Stomach (tissue), 8 donors: ENCODE measurements at regions not wholly inside any gene's neighbourhood (a gene's known extent, or its start where the extent isn't known, plus 50 kb on each side); places are given as distances from the start of the nearest gene placed in this dataset.
A peak's percentile ranks its signal among the peaks of the same experiment; 100 is the strongest.

Experiments
- DNase-seq, 2 donors: peaks; one replicate each; pipeline versions ENCODE4 v3.0.0 to v3.0.0-alpha.2; 2013 to 2019
- H3K27ac ChIP-seq, 5 donors: fragments of 200-600 bp in 4 of 5; sonication (generic) in 4 of 5; one replicate each; pipeline ENCODE4 v1.5.1; 2013 to 2019; ENCODE audit warnings: mild to moderate bottlenecking in 1 of 5, moderate library complexity in 1 of 5
- H3K27me3 ChIP-seq, 3 donors: fragments of 200-600 bp; sonication (generic); one replicate each; pipeline ENCODE4 v1.5.1; 2017 to 2019; ENCODE audit warnings: mixed run types in 1 of 3
- H3K36me3 ChIP-seq, 4 donors: fragments of 200-600 bp; sonication (generic); 1 replicate in 3 of 4; 2 replicates in 1 of 4; pipeline ENCODE4 v1.5.1; 2016 to 2019
- H3K4me1 ChIP-seq, 4 donors: fragments of 200-600 bp; sonication (generic); one replicate each; pipeline ENCODE4 v1.5.1; 2016 to 2019
- H3K4me3 ChIP-seq, 4 donors: fragments of 200-600 bp; sonication (generic) in 3 of 4; one replicate each; pipeline ENCODE4 v1.5.1; 2016 to 2019; ENCODE audit warnings: mild to moderate bottlenecking in 1 of 4
- H3K9me3 ChIP-seq, 4 donors: fragments of 200-600 bp; sonication (generic); one replicate each; pipeline ENCODE4 v1.5.1; 2016 to 2019
- EP300 ChIP-seq: sonication (generic); formaldehyde crosslinking; IDR thresholded peaks from one replicate; pipeline ENCODE4 v1.6.1; 2017; ENCODE audit warnings: antibody characterized with exemption
- POLR2A ChIP-seq, 4 donors: fragments of 450-650 bp; IDR thresholded peaks; one replicate each; pipeline ENCODE4 v1.6.1; 2016; ENCODE audit warnings: antibody characterized with exemption in 4 of 4, control low read depth in 2 of 4, mild to moderate bottlenecking in 1 of 4, moderate library complexity in 1 of 4
- POLR2AphosphoS5 ChIP-seq, 3 donors: sonication (generic); formaldehyde crosslinking; IDR thresholded peaks; one replicate each; pipeline ENCODE4 v1.6.1; 2016; ENCODE audit warnings: antibody characterized with exemption in 3 of 3
- WGBS, 5 donors: extraction: QIAGEN DNeasy Blood & Tissue Kit in 3 of 5; methylation state at CpG; one replicate each; pipeline versions ENCODE4 v1.1.5 to v1.1.7; 2013 to 2018; 5-methylcytosine and 5-hydroxymethylcytosine counted together
- intact Hi-C: fragments of 100-400 bp; cut with DNase I; formaldehyde crosslinking; loops from one replicate; pipeline ENCODE4 v1.15.1; 2023; ENCODE audit warnings: low total_unique reads
- TF ChIP-seq, protein P1 (sequence below), 7 experiments: fragments of 450-650 bp in 4 of 7; fragments of 200-600 bp in 3 of 7; sonication (generic) in 3 of 7; IDR thresholded peaks; one replicate each; pipeline ENCODE4 v1.5.1; 2016 to 2019; ENCODE audit warnings: antibody characterized with exemption in 7 of 7, control low read depth in 2 of 7, mild to moderate bottlenecking in 1 of 7
- donor health status: healthy with polysubstance abuse.
- donor health status: Bipolar disorder and iron deficiency.
- donor health status: healthy.

DNA sequence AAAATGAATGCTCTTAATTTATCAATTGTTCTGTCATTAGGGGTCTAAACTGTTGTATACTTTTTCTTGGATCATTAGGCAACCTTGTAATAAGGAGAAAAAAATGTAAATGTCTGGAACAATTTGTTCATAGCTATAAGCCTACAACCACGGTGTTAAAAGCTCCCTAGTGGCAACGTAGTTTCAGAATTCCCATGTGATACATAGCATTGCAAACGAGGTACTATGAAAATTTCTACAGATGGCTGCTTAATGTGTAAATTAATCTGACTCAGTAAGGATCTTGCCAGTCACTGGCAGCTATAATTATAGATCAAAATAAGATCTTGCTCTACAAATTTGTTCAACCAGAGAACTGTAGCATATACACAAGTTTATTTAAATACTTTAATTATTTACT lies 304.1 kb upstream of the ADGRL4 start:
- Histone ChIP-seq H3K36me3 (no peaks in the 10 kb centered on the region), H3K27ac (no peak overlapping the region), H3K4me3 (no peak overlapping the region), H3K27me3 (no peaks in the 10 kb centered on the region), H3K4me1 (no peaks in the 10 kb centered on the region), H3K9me3 (no peaks in the 10 kb centered on the region)
- WGBS, 5 donors: 50 to 66% (median 65%) methylated on average over 3 of the region's 3 CpGs
- DNase-seq: no peak
- intact Hi-C loops: no loop called here
- TF ChIP-seq, protein P1, sequence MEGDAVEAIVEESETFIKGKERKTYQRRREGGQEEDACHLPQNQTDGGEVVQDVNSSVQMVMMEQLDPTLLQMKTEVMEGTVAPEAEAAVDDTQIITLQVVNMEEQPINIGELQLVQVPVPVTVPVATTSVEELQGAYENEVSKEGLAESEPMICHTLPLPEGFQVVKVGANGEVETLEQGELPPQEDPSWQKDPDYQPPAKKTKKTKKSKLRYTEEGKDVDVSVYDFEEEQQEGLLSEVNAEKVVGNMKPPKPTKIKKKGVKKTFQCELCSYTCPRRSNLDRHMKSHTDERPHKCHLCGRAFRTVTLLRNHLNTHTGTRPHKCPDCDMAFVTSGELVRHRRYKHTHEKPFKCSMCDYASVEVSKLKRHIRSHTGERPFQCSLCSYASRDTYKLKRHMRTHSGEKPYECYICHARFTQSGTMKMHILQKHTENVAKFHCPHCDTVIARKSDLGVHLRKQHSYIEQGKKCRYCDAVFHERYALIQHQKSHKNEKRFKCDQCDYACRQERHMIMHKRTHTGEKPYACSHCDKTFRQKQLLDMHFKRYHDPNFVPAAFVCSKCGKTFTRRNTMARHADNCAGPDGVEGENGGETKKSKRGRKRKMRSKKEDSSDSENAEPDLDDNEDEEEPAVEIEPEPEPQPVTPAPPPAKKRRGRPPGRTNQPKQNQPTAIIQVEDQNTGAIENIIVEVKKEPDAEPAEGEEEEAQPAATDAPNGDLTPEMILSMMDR (IDR thresholded peaks at IDR 0.05): no peak
- TF ChIP-seq EP300: no peak
- TF ChIP-seq POLR2A (IDR thresholded peaks at IDR 0.05): no peak
- no peak for TF ChIP-seq POLR2AphosphoS5 (IDR thresholded peaks at IDR 0.05)

DNA sequence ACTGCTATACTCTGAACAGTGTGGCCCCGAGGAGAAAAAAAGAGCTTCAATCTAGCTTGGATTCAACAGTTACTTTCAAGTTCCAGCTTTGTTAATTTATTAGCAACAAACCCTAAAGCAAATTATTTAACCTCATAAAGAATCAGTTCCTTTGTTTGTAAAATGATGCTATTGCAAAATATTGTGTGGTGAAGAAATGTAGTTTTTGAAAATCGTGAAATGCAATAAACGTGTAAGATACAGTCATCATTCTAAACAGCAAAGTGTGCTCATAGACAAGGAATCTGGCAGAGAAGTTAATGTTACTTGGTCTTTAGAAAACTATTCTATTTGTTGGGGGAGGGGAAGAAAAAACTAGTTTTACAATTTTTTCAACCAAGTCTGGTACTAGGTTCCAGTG lies 297.6 kb upstream of the ADGRL4 start:
- TF ChIP-seq POLR2AphosphoS5 (IDR thresholded peaks at IDR 0.05) (no peak), EP300 (no peak)
- TF ChIP-seq, protein P1 (IDR thresholded peaks at IDR 0.05): no peak
- no peaks in the 10 kb centered on the region for H3K9me3 ChIP-seq
- no peak for DNase-seq
- intact Hi-C loops: no loop called here
- H3K27ac ChIP-seq: no peak overlapping the region
- 78 to 85% (median 81%) methylated on average over 3 of the region's 3 CpGs for WGBS, 5 donors
- no peak overlapping the region for H3K4me3 ChIP-seq
- no peaks in the 10 kb centered on the region for H3K4me1 ChIP-seq
- H3K36me3 ChIP-seq: no peaks in the 10 kb centered on the region
- no peaks in the 10 kb centered on the region for H3K27me3 ChIP-seq

DNA sequence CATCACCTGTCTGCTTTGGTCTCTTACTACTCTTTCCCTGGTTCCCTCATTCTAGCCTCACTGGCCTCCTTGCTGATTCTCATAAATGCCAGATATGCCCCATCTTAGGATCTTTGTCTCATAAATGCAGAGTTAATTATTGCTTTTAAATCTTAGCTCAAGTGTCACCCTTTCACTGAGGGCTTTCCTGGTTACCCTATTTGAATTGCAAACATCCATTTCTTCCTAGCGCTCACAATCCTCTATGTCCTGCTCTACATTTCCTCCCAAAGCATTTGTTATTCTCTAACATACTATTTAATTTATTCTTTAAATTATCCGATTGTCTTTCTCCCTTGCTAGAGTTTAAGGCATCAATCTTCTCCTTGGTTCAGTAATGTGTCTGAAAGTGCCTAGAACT lies 296.5 kb upstream of the ADGRL4 start:
- 91 to 98% (median 95%) methylated on average over 2 of the region's 2 CpGs for WGBS, 5 donors
- TF ChIP-seq POLR2AphosphoS5 (IDR thresholded peaks at IDR 0.05): no peak
- TF ChIP-seq EP300: no peak
- TF ChIP-seq, protein P1 (IDR thresholded peaks at IDR 0.05): no peak
- no peak for TF ChIP-seq POLR2A (IDR thresholded peaks at IDR 0.05)
- Histone ChIP-seq H3K4me3 (no peak overlapping the region), H3K27me3 (no peaks in the 10 kb centered on the region), H3K36me3 (no peaks in the 10 kb centered on the region), H3K9me3 (no peaks in the 10 kb centered on the region), H3K4me1 (no peaks in the 10 kb centered on the region), H3K27ac (no peak overlapping the region)
- DNase-seq: no peak
- intact Hi-C loops: no loop called here

DNA sequence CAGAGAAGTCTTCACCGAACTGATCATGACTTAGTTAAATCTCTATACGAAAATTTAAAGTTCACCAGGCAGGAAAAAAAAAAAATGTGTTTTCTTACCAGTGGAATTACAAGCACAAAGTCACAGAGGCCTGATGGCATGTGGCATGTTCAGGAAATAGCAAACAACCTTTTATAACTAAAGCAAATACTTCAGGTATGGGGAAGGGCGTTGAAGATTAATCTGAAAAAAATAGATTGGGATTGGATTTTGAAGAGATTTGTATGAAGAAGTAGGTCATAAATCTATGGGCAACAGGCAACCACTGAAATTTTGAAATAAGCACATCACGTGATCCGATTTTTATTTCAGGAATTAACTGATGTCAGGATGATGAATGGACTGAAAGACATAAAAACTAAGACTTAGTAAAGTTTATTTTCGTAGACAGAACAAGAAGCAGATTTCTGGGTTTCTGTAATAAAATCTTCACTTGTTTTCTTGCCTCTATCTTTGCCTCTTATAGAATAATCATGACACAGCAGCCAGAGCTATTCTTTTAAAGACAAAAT lies 295.9 kb upstream of the ADGRL4 start:
- DNase-seq: peak in 1 of 2 donors; percentile 21
- no peak for TF ChIP-seq EP300
- TF ChIP-seq POLR2AphosphoS5 (IDR thresholded peaks at IDR 0.05): no peak
- TF ChIP-seq, protein P1 (IDR thresholded peaks at IDR 0.05): no peak
- Histone ChIP-seq H3K4me1 (no peaks in the 10 kb centered on the region), H3K36me3 (no peaks in the 10 kb centered on the region), H3K27ac (no peak overlapping the region), H3K4me3 (no peak overlapping the region), H3K9me3 (no peaks in the 10 kb centered on the region), H3K27me3 (no peaks in the 10 kb centered on the region)
- 44 to 55% (median 52%) methylated on average over 6 of the region's 6 CpGs for WGBS, 5 donors
- intact Hi-C loops: no loop called here
